HepG2 (cell line): ENCODE measurements at regions not wholly inside any gene's neighbourhood (a gene's known extent, or its start where the extent isn't known, plus 50 kb on each side); places are given as distances from the start of the nearest gene placed in this dataset.

Experiments used
- ATAC-seq: fragments of 200-7000 bp; cut with Tn5 transposase; 3 replicates; pipeline ENCODE4 v1.9.1; 2020; ENCODE audit warnings: mild to moderate bottlenecking, moderate library complexity
- BruUV-seq: library from RNA; stranded (reverse); fragments of 400-500 nt; replicated peaks from 2 replicates; lab custom pipeline; 2021; lab: Mats Ljungman, UMichigan
- CTCF ChIA-PET: fragments of 300-600 bp; formaldehyde crosslinking; extraction: SDS; loops from one replicate; lab custom pipeline; 2021; ENCODE audit warnings: low total read pairs, inconsistent platforms, low intra/inter-chr PET ratio; lab: Yijun Ruan, JAX
- POLR2A ChIA-PET: fragments of 350-600 bp; sonication (Branson Sonifier 250); formaldehyde crosslinking; loops from one replicate; lab custom pipeline; 2020; ENCODE audit warnings: antibody characterized with exemption, inconsistent platforms; lab: Yijun Ruan, JAX
- DNase-seq: peaks from one replicate; pipeline ENCODE4 v3.0.0-alpha.2; 2015; ENCODE audit warnings: low spot score
- FAIRE-seq: peaks from 3 replicates; lab custom pipeline; 2011; peaks lifted over from hg19 to GRCh38; lab: Jason Lieb, UNC
- H2AFZ ChIP-seq: one replicate; pipeline ENCODE4 v1.6.1; 2011; ENCODE audit warnings: low read length, inconsistent platforms
- H3K27ac ChIP-seq: fragments of 300-600 bp; 3 replicates; pipeline ENCODE4 v1.8.0; 2011; ENCODE audit warnings: mixed run types, mild to moderate bottlenecking, mixed read lengths, low read length, inconsistent platforms; ENCODE audit not compliant: insufficient read depth; ENCODE audit errors: extremely low read length
- H3K27me3 ChIP-seq, 2 experiments: fragments of 200-600 bp in 1 of 2; 2 replicates in 1 of 2; 3 replicates in 1 of 2; pipeline versions ENCODE4 v1.6.0 to v1.8.0; 2011; ENCODE audit warnings: low read length in 2 of 2, mild to moderate bottlenecking in 2 of 2, moderate library complexity in 2 of 2, inconsistent platforms in 1 of 2; ENCODE audit not compliant: insufficient read depth in 2 of 2, control insufficient read depth in 1 of 2
- H3K36me3 ChIP-seq, 2 experiments: fragments of 200-600 bp in 1 of 2; replicated peaks in 1 of 2; 2 replicates in 1 of 2; 3 replicates in 1 of 2; pipeline versions ENCODE4 v1.5.1 to v1.8.0; 2011; ENCODE audit warnings: low read length in 2 of 2, inconsistent platforms in 1 of 2; ENCODE audit not compliant: insufficient read depth in 2 of 2, control insufficient read depth in 1 of 2
- H3K4me1 ChIP-seq: 2 replicates; pipeline ENCODE4 v1.5.1; 2012; ENCODE audit warnings: low read length, inconsistent platforms; ENCODE audit not compliant: insufficient read depth
- H3K4me2 ChIP-seq: 2 replicates; pipeline ENCODE4 v1.6.0; 2011; ENCODE audit warnings: low read depth, low read length, inconsistent platforms
- H3K4me3 ChIP-seq, 3 experiments: fragments of 200-600 bp in 1 of 3; sonication (generic), shearing (Covaris generic) in 1 of 3; replicated peaks in 1 of 3; 2 replicates each; pipeline ENCODE4 v1.5.1; 2011 to 2016; ENCODE audit warnings: low read length in 3 of 3, inconsistent platforms in 2 of 3, low read depth in 2 of 3, mild to moderate bottlenecking in 2 of 3, control low read depth in 1 of 3, mixed read lengths in 1 of 3; ENCODE audit not compliant: insufficient read depth in 1 of 3
- H3K79me2 ChIP-seq: one replicate; pipeline ENCODE4 v1.6.1; 2011; ENCODE audit warnings: low read length, inconsistent platforms; ENCODE audit not compliant: insufficient read depth
- H3K9ac ChIP-seq: 2 replicates; pipeline ENCODE4 v1.6.0; 2011; ENCODE audit warnings: mild to moderate bottlenecking, low read depth, low read length, inconsistent platforms; ENCODE audit not compliant: insufficient read depth
- H3K9me3 ChIP-seq: 2 replicates; pipeline ENCODE4 v1.5.1; 2012; ENCODE audit warnings: mild to moderate bottlenecking, low read length
- H4K20me1 ChIP-seq: 2 replicates; pipeline ENCODE4 v1.6.0; 2011; ENCODE audit warnings: inconsistent platforms, mild to moderate bottlenecking, low read length, moderate library complexity; ENCODE audit not compliant: insufficient read depth
- ARNT2 ChIP-seq: sonication (generic); formaldehyde crosslinking; IDR thresholded peaks from 2 replicates; pipeline ENCODE4 v1.8.0; 2022; ENCODE audit warnings: mild to moderate bottlenecking, low read depth, missing genetic modification reagents, moderate library complexity
- HNRNPH1 ChIP-seq: fragments of 200-400 bp; formaldehyde crosslinking; optimal IDR thresholded peaks from 2 replicates; pipeline ENCODE3; 2017; ENCODE audit warnings: mild to moderate bottlenecking, low read depth, low read length
- PAXIP1 ChIP-seq: sonication (generic); formaldehyde crosslinking; conservative IDR thresholded peaks from 2 replicates; pipeline ENCODE4 v1.4.0; 2020; ENCODE audit warnings: mild to moderate bottlenecking, missing genetic modification reagents, moderate library complexity
- ZBTB10 ChIP-seq: sonication (generic); formaldehyde crosslinking; IDR thresholded peaks from 2 replicates; pipeline ENCODE4 v1.4.0; 2020; ENCODE audit warnings: missing genetic modification reagents, borderline replicate concordance
- WGBS: methylation state at CpG from one replicate; pipeline ENCODE4 v1.1.6; 2017; ENCODE audit warnings: low lambda C conversion rate; 5-methylcytosine and 5-hydroxymethylcytosine counted together
- in situ Hi-C: cut with HindIII; loops from 2 replicates; pipeline ENCODE4 v1.10.0; 2017; ENCODE audit warnings: low pct_unique_long_range_greater_than_20kb; ENCODE audit not compliant: extremely low pct_ligation_motif_present
- intact Hi-C: fragments of 100-400 bp; cut with micrococcal nuclease; formaldehyde crosslinking; loops from one replicate; pipeline ENCODE4 v1.10.0; 2022; ENCODE audit not compliant: unreplicated experiment

GRCh38 chr22:27540247-27540646, 261.3 kb downstream of the MN1 start:
- in situ Hi-C loops: no loop called here

More at GRCh38 chr22:27540247-27540646, 261.3 kb downstream of the MN1 start:
- intact Hi-C loops: no loop called here
- no peak for FAIRE-seq
- Histone ChIP-seq H2AFZ (no peak overlapping the region), H3K27ac (no peak overlapping the region), H3K4me1 (peaks cover under 1% of the 10 kb centered on the region; the same call in 1 of the 2 replicates), H4K20me1 (no peaks in the 10 kb centered on the region), H3K4me3 (no peak overlapping the region), H3K27me3 (peaks cover 2 to 27% of the 10 kb centered on the region in 2 experiments; a peak in 3 of 5 replicates), H3K9me3 (no peaks in the 10 kb centered on the region), H3K4me2 (no peak overlapping the region), H3K79me2 (no peaks in the 10 kb centered on the region), H3K9ac (no peak overlapping the region), H3K36me3 (no peaks in the 10 kb centered on the region)
- CTCF ChIA-PET: no interaction called here
- TF ChIP-seq PAXIP1 (CRISPR knock-in tag): no peak
- no peak for TF ChIP-seq ZBTB10 (CRISPR knock-in tag)
- no peak for TF ChIP-seq ARNT2 (CRISPR knock-in tag)
- no peak for TF ChIP-seq HNRNPH1
- no peak for DNase-seq
- POLR2A ChIA-PET: no interaction called here
- WGBS: 20% methylated on average over 6 of the region's 10 CpGs
- ATAC-seq: no peak
- BruUV-seq: no TSS peak
